Dermis blood vessel endothelial cell (primary cell): ENCODE measurements at regions not wholly inside any gene's neighbourhood (a gene's known extent, or its start where the extent isn't known, plus 50 kb on each side); places are given as distances from the start of the nearest gene placed in this dataset.

Experiments
- DNase-seq: peaks from one replicate; pipeline ENCODE4 v3.0.0; 2010

DNA sequence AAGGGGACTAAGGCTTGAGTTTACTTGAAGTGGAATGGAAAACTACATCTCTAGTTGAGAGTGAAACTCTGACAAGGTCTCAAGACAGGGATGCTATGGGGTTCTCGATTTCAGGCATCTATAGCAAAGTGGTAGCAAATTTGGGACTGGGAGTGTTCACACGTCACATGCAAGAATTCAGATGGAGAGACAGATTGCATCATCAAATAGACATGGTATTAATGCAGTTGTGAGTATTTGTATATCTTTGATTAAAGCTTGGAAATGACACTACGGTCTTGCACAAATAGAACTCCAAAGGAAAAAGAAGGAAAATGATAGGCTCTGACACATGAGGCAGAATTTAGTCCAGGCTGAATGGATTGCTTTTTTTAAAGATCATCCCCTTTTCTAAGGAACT is 1061.6 kb upstream of the FANCL start:
- no peak for DNase-seq

- DNase-seq: peak; percentile 4
Measured at GRCh38 chr2:59301466-59302402, 1060.6 kb upstream of the FANCL start.

DNA sequence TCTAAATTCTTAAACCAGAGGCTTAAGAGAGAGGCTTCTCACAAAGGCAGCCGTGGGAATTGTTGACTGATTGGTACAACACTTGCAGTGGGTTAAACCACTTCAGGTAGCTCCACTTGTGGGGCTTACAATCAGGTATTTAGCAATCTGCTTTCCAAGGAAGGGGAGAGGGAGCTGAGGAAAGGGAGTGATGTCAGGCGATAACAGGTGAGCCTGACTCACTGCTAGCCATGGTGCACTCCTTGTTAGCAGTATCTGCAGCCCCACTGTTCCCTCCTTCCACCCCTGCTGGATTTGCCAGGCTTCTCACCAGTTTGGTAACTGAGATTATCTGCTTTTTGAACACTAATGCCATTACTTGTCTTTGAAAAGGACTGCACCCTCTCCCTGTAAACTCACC is 1056.7 kb upstream of the FANCL start:
- DNase-seq: no peak

DNA sequence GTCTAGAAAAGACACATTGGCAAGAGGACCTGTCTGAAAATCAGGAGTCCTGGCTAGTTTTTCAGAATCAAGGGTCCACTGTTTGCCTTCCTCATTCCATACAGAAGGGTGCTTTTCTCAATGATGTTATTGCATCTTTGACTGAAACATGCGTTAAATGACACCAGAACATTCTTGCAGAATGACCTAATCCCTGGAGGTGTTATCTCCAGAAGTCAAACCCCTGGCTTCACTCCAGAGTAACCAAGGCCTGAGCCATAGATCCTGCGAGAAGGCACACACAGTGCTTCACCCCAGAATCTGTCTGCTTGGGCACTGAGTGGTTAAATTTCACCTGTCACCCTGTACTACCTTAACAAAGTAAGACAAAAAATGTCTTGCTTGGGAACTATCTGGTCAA is 1055.2 kb upstream of the FANCL start:
- no peak for DNase-seq

DNA sequence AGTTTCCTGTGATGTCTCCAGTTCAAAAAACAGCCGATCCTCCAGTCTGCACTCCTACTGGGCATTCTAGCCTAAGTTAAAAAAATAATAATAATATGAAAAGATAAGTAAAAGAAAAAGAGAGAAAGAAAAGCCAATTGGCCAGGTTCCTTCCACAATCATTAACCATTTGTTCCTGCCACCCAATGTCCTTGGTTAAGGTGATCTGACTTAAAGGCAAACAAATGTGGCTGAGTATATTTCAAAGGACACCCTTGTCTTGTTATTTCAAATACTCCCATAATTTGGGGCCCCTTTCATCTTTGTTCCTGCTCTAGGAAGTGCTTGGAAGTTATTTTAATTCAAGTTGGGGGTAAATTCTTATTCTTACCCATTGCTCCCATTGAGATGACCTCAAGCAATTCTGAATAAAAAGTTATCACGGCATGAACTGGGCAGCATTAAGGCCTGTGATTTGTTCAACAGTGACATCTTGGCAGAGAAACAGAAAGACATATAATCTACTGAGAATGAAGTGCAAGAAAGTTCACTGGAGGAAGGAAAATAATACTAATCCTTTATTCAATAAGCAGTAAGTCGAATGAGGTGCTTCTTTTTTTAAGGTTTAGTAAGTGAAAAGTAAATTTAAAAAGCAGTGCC is 1054.5 kb upstream of the FANCL start:
- no peak for DNase-seq

- no peak for DNase-seq
Measured at GRCh38 chr2:59288771-59289170, 1047.6 kb upstream of the FANCL start.

DNA sequence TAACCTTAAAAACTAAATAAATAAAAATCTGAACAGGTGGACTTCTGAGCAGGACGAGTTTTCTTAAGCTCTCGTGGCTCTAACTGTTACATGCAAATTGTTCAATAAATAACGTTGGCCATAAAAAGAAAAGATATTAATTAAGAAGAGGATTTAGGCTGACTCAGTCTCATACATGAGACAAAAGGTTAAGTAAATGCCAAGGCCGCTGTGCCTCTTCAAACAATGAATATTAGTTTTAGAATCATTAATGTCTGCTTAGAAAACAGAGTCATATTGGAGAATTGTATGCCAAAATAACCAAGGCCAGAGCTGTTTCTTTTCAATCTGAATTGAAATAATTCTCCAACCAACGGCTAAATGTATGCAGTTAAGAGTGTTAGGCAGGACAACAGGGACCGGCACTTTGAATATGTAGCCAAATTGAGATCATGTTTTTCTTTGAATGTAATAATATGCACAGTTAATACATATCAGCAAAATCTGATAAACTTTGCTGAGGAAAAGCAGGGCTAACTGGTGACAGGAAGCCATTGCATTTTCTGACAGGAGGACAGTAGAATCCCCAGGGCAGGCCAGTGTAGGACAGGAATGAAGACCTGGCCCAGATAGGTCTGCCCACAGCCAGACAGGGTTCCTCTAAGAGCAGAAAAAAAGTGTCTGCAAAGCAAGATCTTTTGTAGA is 1041.4 kb upstream of the FANCL start:
- no peak for DNase-seq

- no peak for DNase-seq
Measured at GRCh38 chr2:59277671-59278070, 1036.5 kb upstream of the FANCL start.

DNA sequence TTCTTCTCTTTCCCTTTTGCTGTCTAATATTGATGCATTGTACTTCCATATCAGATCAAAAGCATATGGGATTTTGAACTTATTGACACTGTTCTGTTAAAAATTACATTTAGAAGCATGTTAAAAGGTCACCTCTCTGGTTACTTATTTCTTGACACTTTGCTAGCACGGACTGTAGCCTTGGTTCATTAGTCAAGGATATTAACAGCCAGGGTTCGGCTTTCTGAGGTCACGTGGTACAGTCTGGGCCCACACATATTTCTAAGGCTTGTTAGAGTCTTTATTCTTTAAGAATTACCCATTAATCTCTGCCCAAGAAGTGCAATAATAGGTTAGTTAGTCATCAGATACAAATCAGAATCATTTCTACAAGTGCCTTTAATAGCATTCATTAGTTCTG is 1035.8 kb upstream of the FANCL start:
- DNase-seq: no peak

DNA sequence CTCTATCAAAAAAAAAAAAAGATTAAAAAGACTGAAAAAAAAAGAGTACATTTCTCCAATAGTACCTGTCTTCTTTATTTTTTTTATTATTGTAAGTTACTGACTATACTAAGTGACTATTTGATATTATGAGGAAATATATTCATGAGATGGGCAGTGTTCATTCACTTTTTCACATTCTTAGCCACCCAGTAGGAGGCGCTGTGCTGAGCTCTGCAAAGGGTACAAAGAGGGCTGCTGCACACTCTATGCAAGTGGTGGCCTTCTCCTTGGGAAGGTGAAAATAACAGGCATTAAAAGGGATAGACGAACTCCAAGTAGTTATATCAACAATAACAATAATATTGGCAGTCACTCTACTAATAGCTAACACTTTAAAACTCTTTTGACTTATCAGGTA is 1034.9 kb upstream of the FANCL start:
- DNase-seq: no peak

GRCh38 chr2:59266453-59266852 is 1025.3 kb upstream of the FANCL start:
- no peak for DNase-seq

DNA sequence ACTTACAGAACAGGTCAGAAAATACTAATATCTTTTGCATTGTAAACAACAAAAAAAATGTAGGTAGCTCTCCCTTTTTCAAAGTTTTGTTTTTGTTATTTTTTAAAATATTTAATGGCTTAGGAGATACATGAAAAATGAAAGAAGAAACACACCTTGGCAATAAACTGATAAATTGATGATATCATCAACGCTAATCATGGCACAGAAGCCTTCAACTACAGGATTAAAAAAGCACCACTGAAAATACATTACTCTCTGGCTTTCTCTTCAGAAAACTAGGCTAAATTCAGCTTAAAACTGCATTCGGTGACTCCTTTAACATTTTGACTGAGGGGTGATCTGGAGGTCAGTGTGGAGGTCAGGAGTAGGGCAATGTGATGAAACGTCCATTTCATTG is 1018.8 kb upstream of the FANCL start:
- DNase-seq: no peak

GRCh38 chr2:59256290-59256689 is 1015.2 kb upstream of the FANCL start:
- DNase-seq: no peak

DNA sequence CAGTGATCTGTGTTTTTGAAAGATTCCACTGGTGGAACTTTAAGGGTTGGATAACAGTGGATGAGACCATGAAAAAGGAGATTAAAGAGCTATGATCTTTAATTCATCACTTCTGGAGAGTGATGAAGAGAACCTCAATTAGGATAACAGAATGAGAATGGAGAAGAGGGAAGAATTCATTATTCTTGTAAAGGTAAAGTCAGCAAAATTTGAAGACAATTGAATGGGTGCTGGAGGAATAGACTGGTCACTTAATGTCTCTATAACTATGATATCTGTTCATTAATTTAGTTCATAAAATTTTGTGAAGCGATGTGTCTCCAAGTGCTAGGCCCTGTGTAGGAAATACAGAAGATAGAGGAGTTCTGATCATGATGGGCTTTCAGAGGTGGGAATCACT is 1013.2 kb upstream of the FANCL start:
- DNase-seq: no peak

- no peak for DNase-seq
Measured at GRCh38 chr2:59250307-59250677, 1009.2 kb upstream of the FANCL start.

DNA sequence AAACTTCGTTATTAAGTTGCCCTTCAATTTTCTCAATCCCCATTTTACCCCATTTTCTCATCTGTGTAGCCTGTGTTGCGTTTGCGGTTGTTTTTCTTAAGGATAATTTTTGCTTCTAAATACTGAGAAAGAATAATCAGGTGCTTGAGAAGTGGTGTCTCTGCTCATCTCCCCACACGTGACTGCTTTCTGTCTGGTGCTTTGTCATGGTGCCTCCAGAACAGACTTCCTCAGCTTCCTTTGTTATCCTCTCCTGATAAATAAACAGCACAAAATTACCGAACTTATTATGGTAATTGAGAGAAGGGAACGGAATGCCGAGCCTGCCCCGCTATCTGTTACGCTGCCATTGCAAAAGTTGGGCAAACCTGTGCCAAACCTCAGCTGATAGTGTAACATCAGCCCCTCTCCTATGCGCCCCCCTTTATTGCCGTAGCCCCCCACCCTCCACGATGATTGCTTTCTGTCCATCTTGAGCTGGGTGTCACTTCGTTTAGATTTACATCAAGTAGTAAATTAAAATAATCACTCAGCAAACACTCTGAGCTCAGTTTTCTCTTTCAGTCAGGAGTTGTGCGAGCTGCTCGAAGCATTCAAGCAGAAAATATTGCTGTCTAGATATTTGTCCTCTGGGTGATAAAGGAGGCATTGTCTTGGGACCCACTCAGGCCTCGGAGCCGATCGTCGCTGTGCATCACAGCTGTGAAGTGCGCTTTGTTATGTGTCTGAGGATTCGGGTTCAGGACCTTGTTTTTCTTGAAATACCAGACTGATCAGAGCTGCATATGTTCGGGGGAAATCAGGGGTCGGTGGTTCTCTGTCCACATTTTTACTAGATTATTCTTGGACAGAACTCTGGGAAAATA is 1008.5 kb upstream of the FANCL start:
- no peak for DNase-seq

DNA sequence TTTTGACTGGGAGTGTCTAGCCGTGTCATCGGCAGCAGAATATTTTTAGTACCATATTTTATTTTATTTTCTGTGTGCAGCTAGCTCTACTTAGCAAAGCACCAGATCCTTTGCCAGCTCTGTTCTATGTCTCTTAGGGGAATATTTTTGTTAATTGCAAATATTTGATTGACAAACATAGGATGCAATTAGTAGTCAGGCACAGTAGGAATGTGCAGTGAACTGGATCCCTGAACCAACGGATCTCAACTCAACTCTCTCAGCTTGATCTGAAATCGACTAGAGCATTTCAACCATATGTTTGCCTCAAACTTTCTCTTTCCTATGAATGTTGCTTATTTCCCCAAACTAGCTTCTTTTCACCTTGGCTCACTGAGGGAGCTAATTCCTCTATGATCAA is 998.0 kb upstream of the FANCL start:
- no peak for DNase-seq

DNA sequence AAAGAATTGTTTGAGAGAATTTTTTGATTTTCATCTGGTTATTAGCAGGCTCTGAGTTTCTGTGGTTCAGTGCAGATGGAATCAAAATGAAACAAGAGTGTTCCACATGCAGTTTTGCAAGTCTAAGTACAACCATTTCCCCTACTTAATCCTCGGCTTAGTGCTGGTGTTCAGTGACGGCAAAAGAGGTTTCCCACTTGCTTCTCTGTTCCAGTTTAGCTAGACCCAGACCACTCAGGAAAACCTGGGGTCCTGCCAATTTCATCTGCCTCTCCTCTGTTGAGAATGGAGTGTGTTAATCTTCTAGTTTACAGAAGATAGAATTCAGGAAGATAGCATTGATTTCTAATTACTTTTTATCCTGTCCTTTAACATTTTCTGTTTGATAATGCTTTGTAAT is 996.2 kb upstream of the FANCL start:
- no peak for DNase-seq

GRCh38 chr2:59236723-59237122 is 995.6 kb upstream of the FANCL start:
- no peak for DNase-seq

- DNase-seq: no peak
Measured at GRCh38 chr2:59233920-59234319, 992.8 kb upstream of the FANCL start.

GRCh38 chr2:59233448-59233847 is 992.3 kb upstream of the FANCL start:
- no peak for DNase-seq

DNA sequence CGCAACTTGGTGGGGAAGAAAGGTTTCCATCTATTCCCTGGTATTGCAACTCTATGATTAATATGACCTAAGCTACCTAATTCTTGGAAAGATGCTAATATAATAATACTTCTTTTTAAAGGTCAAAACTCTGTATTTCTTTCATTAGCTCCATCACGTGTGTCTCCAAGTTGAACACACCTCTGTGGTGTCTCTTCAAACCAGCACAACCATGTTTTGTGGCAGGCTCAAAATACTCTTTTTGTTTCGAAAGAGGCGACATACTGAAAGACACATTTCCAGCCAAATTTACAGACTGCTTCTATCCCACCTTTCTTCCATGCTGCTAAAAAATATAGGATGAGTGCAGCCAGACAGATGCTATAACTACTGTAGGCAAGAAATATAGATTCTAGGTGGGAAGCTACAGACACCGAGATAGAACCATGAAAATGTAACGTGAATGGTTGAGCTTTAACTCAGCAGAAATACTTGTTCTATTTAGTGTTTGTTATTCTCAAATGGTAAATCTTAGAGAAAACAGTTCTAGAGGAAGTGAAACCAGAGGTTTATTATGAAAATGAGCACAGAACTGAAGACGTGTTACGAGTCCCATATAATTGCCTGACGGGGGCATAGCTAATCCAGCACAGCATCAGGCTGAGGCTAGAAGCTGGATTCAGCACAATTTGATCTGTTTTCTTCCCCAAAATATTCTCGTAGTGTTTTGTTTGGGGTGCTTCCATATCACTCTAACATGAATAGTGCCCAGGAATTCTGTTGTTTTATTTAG is 991.5 kb upstream of the FANCL start:
- no peak for DNase-seq
